A549 (cell line): ENCODE measurements at regions not wholly inside any gene's neighbourhood (a gene's known extent, or its start where the extent isn't known, plus 50 kb on each side); places are given as distances from the start of the nearest gene placed in this dataset.

Source experiments
- ATAC-seq, 2 experiments: fragments of 200-7000 bp in 1 of 2; fragments of >200 bp in 1 of 2; cut with Nextera tagmentation in 1 of 2; cut with Tn5 transposase in 1 of 2; 3 replicates each; pipeline versions ENCODE4 v1.8.0 to v1.9.1; 2018 to 2020; ENCODE audit warnings: mild to moderate bottlenecking in 1 of 2, moderate library complexity in 1 of 2
- CTCF ChIA-PET: fragments of 300-600 bp; sonication (Branson Sonifier 250); formaldehyde crosslinking; extraction: SDS; loops from one replicate; lab custom pipeline; 2021; ENCODE audit warnings: antibody characterized with exemption, inconsistent platforms; lab: Yijun Ruan, JAX
- POLR2A ChIA-PET: fragments of 350-600 bp; formaldehyde crosslinking; extraction: SDS; loops from one replicate; lab custom pipeline; 2021; ENCODE audit warnings: antibody characterized with exemption, inconsistent platforms; lab: Yijun Ruan, JAX
- DNase-seq, 2 experiments: peaks; one replicate each; pipeline versions ENCODE4 v3.0.0 to v3.0.0-alpha.2; 2011 to 2016; ENCODE audit warnings: low read depth in 1 of 2, low spot score in 1 of 2
- FAIRE-seq: peaks from 2 replicates; lab custom pipeline; 2011; peaks lifted over from hg19 to GRCh38; lab: Jason Lieb, UNC
- H3K27ac ChIP-seq, 2 experiments: fragments of >200 bp; sonication (Bioruptor Twin); formaldehyde crosslinking; 3 replicates each; pipeline ENCODE4 v1.5.1; 2016 to 2017
- H3K4me1 ChIP-seq: fragments of >200 bp; sonication (Bioruptor Twin); formaldehyde crosslinking; 3 replicates; pipeline ENCODE4 v1.6.1; 2016
- H3K4me2 ChIP-seq: fragments of >200 bp; sonication (Bioruptor Twin); formaldehyde crosslinking; 3 replicates; pipeline ENCODE4 v1.6.1; 2016
- H3K4me3 ChIP-seq: fragments of >200 bp; sonication (Bioruptor Twin); formaldehyde crosslinking; 3 replicates; pipeline ENCODE4 v1.5.1; 2016
- H3K9me3 ChIP-seq: fragments of >200 bp; sonication (Bioruptor Twin); formaldehyde crosslinking; 3 replicates; pipeline ENCODE4 v1.6.1; 2016
- EHF ChIP-seq: fragments of 250-450 bp; sonication (Bioruptor Pico); IDR thresholded peaks from 2 replicates; pipeline ENCODE4 v1.5.0; 2020; ENCODE audit warnings: mild to moderate bottlenecking
- FOSL2 ChIP-seq, 2 experiments: fragments of 450-650 bp in 1 of 2; fragments of >200 bp in 1 of 2; sonication (Bioruptor Twin) in 1 of 2; formaldehyde crosslinking; IDR thresholded peaks; 2 replicates each; pipeline versions ENCODE4 v1.5.0 to v1.6.1; 2016 to 2020; ENCODE audit warnings: mild to moderate bottlenecking in 1 of 2, moderate library complexity in 1 of 2
- GATA3 ChIP-seq: IDR thresholded peaks from 2 replicates; pipeline ENCODE4 v1.6.1; 2012; ENCODE audit warnings: borderline replicate concordance
- HEYL ChIP-seq: fragments of 250-450 bp; sonication (Bioruptor Pico); IDR thresholded peaks from 2 replicates; pipeline ENCODE4 v1.8.0; 2021; ENCODE audit warnings: mild to moderate bottlenecking, moderate library complexity
- HOXB5 ChIP-seq: fragments of 250-450 bp; sonication (Bioruptor Pico); IDR thresholded peaks from 2 replicates; pipeline ENCODE4 v1.5.0; 2020; ENCODE audit warnings: mild to moderate bottlenecking, moderate library complexity
- KDM5A ChIP-seq: fragments of 200-600 bp; sonication (generic); IDR thresholded peaks from 2 replicates; pipeline ENCODE4 v1.6.1; 2016; ENCODE audit warnings: antibody characterized with exemption, mild to moderate bottlenecking
- MAX ChIP-seq: IDR thresholded peaks from 2 replicates; pipeline ENCODE4 v1.6.1; 2012
- PHF8 ChIP-seq: fragments of 200-600 bp; sonication (generic); IDR thresholded peaks from 2 replicates; pipeline ENCODE4 v1.6.1; 2016; ENCODE audit warnings: low read depth, mild to moderate bottlenecking, antibody characterized with exemption, moderate library complexity, borderline replicate concordance
- RAD21 ChIP-seq, 2 experiments: fragments of >200 bp in 1 of 2; sonication (Bioruptor Twin) in 1 of 2; formaldehyde crosslinking in 1 of 2; IDR thresholded peaks in 1 of 2; conservative IDR thresholded peaks in 1 of 2; 2 replicates in 1 of 2; 3 replicates in 1 of 2; pipeline ENCODE4 v1.6.1; 2012 to 2018; ENCODE audit warnings: inconsistent platforms in 1 of 2
- RARB ChIP-seq: fragments of 250-450 bp; sonication (Bioruptor Pico); IDR thresholded peaks from 2 replicates; pipeline ENCODE4 v1.8.0; 2021; ENCODE audit warnings: mild to moderate bottlenecking, moderate library complexity
- REST ChIP-seq: fragments of 200-600 bp; sonication (generic); IDR thresholded peaks from 2 replicates; pipeline ENCODE4 v1.6.1; 2016; ENCODE audit warnings: antibody characterized with exemption, mild to moderate bottlenecking, moderate library complexity
- RNF2 ChIP-seq: fragments of 200-600 bp; sonication (generic); IDR thresholded peaks from 2 replicates; pipeline ENCODE4 v1.6.1; 2016; ENCODE audit warnings: low read depth, mild to moderate bottlenecking, antibody characterized with exemption, moderate library complexity, borderline replicate concordance
- SREBF2 ChIP-seq: fragments of 450-650 bp; IDR thresholded peaks from 2 replicates; pipeline ENCODE4 v1.6.1; 2014; ENCODE audit warnings: mild to moderate bottlenecking, moderate library complexity
- TP53 ChIP-seq: fragments of 250-450 bp; sonication (Bioruptor Pico); IDR thresholded peaks from 2 replicates; pipeline ENCODE4 v1.5.0; 2021; ENCODE audit warnings: mild to moderate bottlenecking, moderate library complexity
- ZNF302 ChIP-seq: fragments of 250-450 bp; sonication (Bioruptor Pico); IDR thresholded peaks from 2 replicates; pipeline ENCODE4 v1.9.0; 2021; ENCODE audit warnings: inconsistent platforms, mild to moderate bottlenecking, moderate library complexity
- ZSCAN20 ChIP-seq: fragments of 250-450 bp; sonication (Bioruptor Pico); IDR thresholded peaks from 2 replicates; pipeline ENCODE4 v1.8.0; 2022; ENCODE audit warnings: mild to moderate bottlenecking, moderate library complexity
- WGBS: methylation state at CpG from one replicate; pipeline ENCODE4 v1.1.6; 2017; ENCODE audit errors: missing lambda C conversion rate; 5-methylcytosine and 5-hydroxymethylcytosine counted together
- TF ChIP-seq, protein P1 (sequence below): fragments of >200 bp; sonication (Bioruptor Twin); formaldehyde crosslinking; IDR thresholded peaks from 3 replicates; pipeline ENCODE4 v1.6.1; 2016

- Histone ChIP-seq H3K9me3 (no peaks in the 10 kb centered on the region), H3K4me1 (peaks cover 10% of the 10 kb centered on the region; the same call in 2 of the 3 replicates), H3K4me2 (no peak overlapping the region), H3K4me3 (no peak overlapping the region), H3K27ac (no peak overlapping the region)
- POLR2A ChIA-PET: no interaction called here
- TF ChIP-seq KDM5A (no peak), MAX (no peak), RARB (no peak), GATA3 (no peak), REST (no peak), RAD21 (conservative IDR thresholded peaks at IDR 0.05 in 1 of 2, IDR thresholded peaks at IDR 0.05 in 1 of 2) (no peak)
- 82% methylated on average over 1 of the region's 1 CpG for WGBS
- CTCF ChIA-PET: interaction anchor here (0.6 to 1.4 kb wide), 4 partner anchors 39 to 245 kb away, joined by 3 to 4 read pairs (median 4); no protein-coding TSS in a partner anchor
- DNase-seq (no peak), FAIRE-seq (no peak), ATAC-seq (no peak)
Observed at GRCh38 chr22:22713416-22713815, 69.0 kb downstream of the GGTLC2 start.

DNA sequence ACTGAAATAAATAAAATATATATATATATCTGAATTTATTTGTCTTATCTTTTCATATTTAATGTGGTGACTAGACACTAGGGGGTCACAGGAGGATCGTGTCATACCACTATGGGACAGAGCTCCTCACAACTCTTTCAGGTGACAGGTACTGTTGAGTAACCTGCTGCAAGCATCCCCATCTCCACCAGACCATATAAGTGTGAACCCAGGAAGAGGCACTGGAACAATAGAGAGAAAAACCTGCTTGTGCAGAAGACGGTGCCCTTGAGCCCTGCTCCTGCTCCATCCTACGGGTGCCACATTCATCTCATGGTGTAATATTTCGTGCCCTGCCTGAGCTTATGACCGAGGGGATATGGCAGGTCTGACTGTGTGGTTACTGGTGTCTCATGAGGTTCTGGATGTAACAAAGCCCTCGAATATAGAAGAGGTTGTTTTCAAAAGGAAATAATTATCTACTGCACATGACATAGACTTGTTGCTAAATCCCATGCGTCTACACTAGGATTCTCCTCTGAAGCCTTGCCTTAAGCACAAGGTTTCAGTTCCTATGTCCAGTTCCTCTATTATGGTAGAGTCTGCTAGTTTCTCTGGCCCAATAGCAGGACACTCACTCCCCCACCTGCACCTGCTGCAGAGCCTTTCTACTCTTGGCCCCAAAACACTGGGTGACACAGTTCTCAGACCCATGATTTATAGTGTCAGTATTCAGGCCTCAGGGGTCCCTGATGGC is 70.4 kb downstream of the GGTLC2 start:
- TF ChIP-seq ZSCAN20 (CRISPR knock-in tag): no peak
- TF ChIP-seq PHF8: no peak
- TF ChIP-seq, all 56 proteins: peak for 0
- Histone ChIP-seq H3K27ac (no peak overlapping the region), H3K9me3 (no peaks in the 10 kb centered on the region), H3K4me1 (peaks cover 13% of the 10 kb centered on the region; the same call in 2 of the 3 replicates), H3K4me2 (no peak overlapping the region), H3K4me3 (no peak overlapping the region)
- no peak for ATAC-seq
- CTCF ChIA-PET: interaction anchor here (1.4 kb wide), 1 partner anchor 244 kb away, joined by 4 read pairs; no protein-coding TSS in a partner anchor
- POLR2A ChIA-PET: no interaction called here
- DNase-seq: no peak
- WGBS: 73% methylated on average over 7 of the region's 7 CpGs
- FAIRE-seq: no peak

DNA sequence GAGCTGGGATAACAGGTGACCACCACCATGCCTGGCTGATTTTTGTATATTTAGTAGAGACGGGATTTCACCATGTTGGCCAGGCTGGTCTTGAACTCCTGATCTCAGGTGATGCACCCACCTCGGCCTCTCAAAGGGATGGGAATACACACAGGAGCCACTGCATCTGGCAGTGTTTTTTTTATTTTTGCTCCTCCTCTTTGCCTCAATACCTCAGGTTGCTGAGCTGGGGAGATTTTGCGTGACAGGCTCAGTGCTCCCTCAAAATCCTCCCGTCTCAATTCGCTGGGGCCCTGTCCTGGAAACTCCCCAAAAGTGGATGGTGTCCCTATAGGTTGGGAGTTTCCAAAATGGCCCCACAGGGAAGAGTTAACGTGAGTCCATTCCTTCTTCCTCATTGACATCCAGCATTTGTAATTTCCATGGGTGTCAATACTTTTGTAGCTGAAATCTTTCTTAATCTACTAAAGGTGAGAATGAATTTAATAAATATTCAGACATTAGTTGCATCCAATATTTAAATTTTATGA is 71.8 kb downstream of the GGTLC2 start:
- CTCF ChIA-PET: no interaction called here
- FAIRE-seq: no peak
- TF ChIP-seq HEYL (CRISPR knock-in tag) (no peak), ZNF302 (CRISPR knock-in tag) (no peak)
- TF ChIP-seq, protein P1, sequence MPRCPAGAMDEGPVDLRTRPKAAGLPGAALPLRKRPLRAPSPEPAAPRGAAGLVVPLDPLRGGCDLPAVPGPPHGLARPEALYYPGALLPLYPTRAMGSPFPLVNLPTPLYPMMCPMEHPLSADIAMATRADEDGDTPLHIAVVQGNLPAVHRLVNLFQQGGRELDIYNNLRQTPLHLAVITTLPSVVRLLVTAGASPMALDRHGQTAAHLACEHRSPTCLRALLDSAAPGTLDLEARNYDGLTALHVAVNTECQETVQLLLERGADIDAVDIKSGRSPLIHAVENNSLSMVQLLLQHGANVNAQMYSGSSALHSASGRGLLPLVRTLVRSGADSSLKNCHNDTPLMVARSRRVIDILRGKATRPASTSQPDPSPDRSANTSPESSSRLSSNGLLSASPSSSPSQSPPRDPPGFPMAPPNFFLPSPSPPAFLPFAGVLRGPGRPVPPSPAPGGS: no peak
- POLR2A ChIA-PET: no interaction called here
- Histone ChIP-seq H3K4me2 (no peak overlapping the region), H3K27ac (no peak overlapping the region), H3K4me3 (no peak overlapping the region), H3K4me1 (0 out of 3 replicates have a peak, but pooled peaks cover 6% of the 10 kb centered on the region), H3K9me3 (no peaks in the 10 kb centered on the region)
- ATAC-seq: no peak
- no peak for DNase-seq
- 78% methylated on average over 6 of the region's 6 CpGs for WGBS

- no peak for ATAC-seq
Observed at GRCh38 chr22:22717664-22718063, 73.2 kb downstream of the GGTLC2 start.

More at GRCh38 chr22:22717664-22718063, 73.2 kb downstream of the GGTLC2 start:
- Histone ChIP-seq H3K4me1 (0 out of 3 replicates have a peak, but pooled peaks cover 3% of the 10 kb centered on the region), H3K4me3 (no peak overlapping the region), H3K27ac (no peak overlapping the region), H3K4me2 (no peak overlapping the region), H3K9me3 (no peaks in the 10 kb centered on the region)
- DNase-seq (no peak), FAIRE-seq (no peak)
- ChIA-PET CTCF (no interaction called here), POLR2A (no interaction called here)
- TF ChIP-seq RNF2 (no peak), SREBF2 (no peak), EHF (CRISPR knock-in tag) (no peak), FOSL2 (IDR thresholded peaks at IDR 0.05) (no peak), FOSL2 (CRISPR knock-in tag; IDR thresholded peaks at IDR 0.05) (no peak), TP53 (CRISPR knock-in tag) (no peak), GATA3 (no peak), HOXB5 (CRISPR knock-in tag) (no peak)
- WGBS: 67% methylated on average over 4 of the region's 4 CpGs
